Keratinocyte (primary cell): ENCODE measurements at regions not wholly inside any gene's neighbourhood (a gene's known extent, or its start where the extent isn't known, plus 50 kb on each side); places are given as distances from the start of the nearest gene placed in this dataset.

ENCODE experiments used
- DNase-seq: peaks from one replicate; pipeline ENCODE4 v3.0.0-alpha.2; 2011; ENCODE audit warnings: low read depth, missing footprints, low spot score
- FAIRE-seq: peaks from 2 replicates; lab custom pipeline; 2011; peaks lifted over from hg19 to GRCh38; lab: Jason Lieb, UNC
- H2AFZ ChIP-seq: 2 replicates; pipeline ENCODE4 v1.6.0; 2012; ENCODE audit warnings: low read length, control low read depth, inconsistent platforms; ENCODE audit not compliant: control insufficient read depth
- H3K27ac ChIP-seq: 2 replicates; pipeline ENCODE4 v1.5.1; 2011; ENCODE audit warnings: low read length; ENCODE audit not compliant: control insufficient read depth, insufficient read depth
- H3K27me3 ChIP-seq: 3 replicates; pipeline ENCODE4 v1.6.0; 2011; ENCODE audit warnings: low read length; ENCODE audit not compliant: control insufficient read depth, insufficient read depth; ENCODE audit errors: extremely low read depth
- H3K36me3 ChIP-seq, 2 experiments: 2 replicates in 1 of 2; 3 replicates in 1 of 2; pipeline ENCODE4 v1.5.1; 2011; ENCODE audit warnings: low read length in 2 of 2, mild to moderate bottlenecking in 1 of 2; ENCODE audit not compliant: control insufficient read depth in 2 of 2, insufficient read depth in 2 of 2; ENCODE audit errors: extremely low read depth in 1 of 2
- H3K4me1 ChIP-seq: 3 replicates; pipeline ENCODE4 v1.5.1; 2011; ENCODE audit warnings: low read length; ENCODE audit not compliant: control insufficient read depth, insufficient read depth; ENCODE audit errors: extremely low read depth
- H3K4me2 ChIP-seq: 3 replicates; pipeline ENCODE4 v1.6.0; 2011; ENCODE audit warnings: low read depth, low read length; ENCODE audit not compliant: control insufficient read depth, insufficient read depth; ENCODE audit errors: extremely low read depth
- H3K4me3 ChIP-seq, 3 experiments: fragments of 200-600 bp in 1 of 3; sonication (generic) in 1 of 3; 2 replicates in 2 of 3; 3 replicates in 1 of 3; pipeline ENCODE4 v1.5.1; 2011 to 2016; ENCODE audit warnings: low read length in 3 of 3, mild to moderate bottlenecking in 3 of 3, control low read depth in 2 of 3, inconsistent platforms in 1 of 3, low read depth in 1 of 3, mixed read lengths in 1 of 3, mixed run types in 1 of 3, moderate library complexity in 1 of 3; ENCODE audit not compliant: control insufficient read depth in 2 of 3, insufficient read depth in 2 of 3; ENCODE audit errors: extremely low read depth in 1 of 3
- H3K79me2 ChIP-seq: 2 replicates; pipeline ENCODE4 v1.6.0; 2012; ENCODE audit warnings: low read length; ENCODE audit not compliant: control insufficient read depth, insufficient read depth
- H3K9ac ChIP-seq: 3 replicates; pipeline ENCODE4 v1.6.0; 2011; ENCODE audit warnings: low read length; ENCODE audit not compliant: control insufficient read depth, insufficient read depth; ENCODE audit errors: extremely low read depth
- H3K9me1 ChIP-seq: 3 replicates; pipeline ENCODE4 v1.6.0; 2011; ENCODE audit warnings: low read length; ENCODE audit not compliant: control insufficient read depth, insufficient read depth; ENCODE audit errors: extremely low read depth
- H3K9me3 ChIP-seq: 2 replicates; pipeline ENCODE4 v1.5.1; 2012; ENCODE audit warnings: low read depth, low read length; ENCODE audit not compliant: control insufficient read depth
- H4K20me1 ChIP-seq: 3 replicates; pipeline ENCODE4 v1.6.0; 2011; ENCODE audit warnings: low read length; ENCODE audit not compliant: control insufficient read depth, insufficient read depth; ENCODE audit errors: extremely low read depth
- EZH2 ChIP-seq: IDR thresholded peaks from one replicate; pipeline ENCODE4 v1.6.1; 2012; ENCODE audit warnings: inconsistent platforms, mild to moderate bottlenecking, low read length, moderate library complexity
- dilution Hi-C: fragments of 300-500 bp; cut with MboI; formaldehyde crosslinking; loops from one replicate; pipeline ENCODE4 v1.7.0; 2020; ENCODE audit warnings: low sequenced_read_pairs; ENCODE audit not compliant: extremely low pct_ligation_motif_present
- TF ChIP-seq, protein P1 (sequence below), 3 experiments: IDR thresholded peaks in 1 of 3; conservative IDR thresholded peaks in 1 of 3; optimal IDR thresholded peaks in 1 of 3; 2 replicates in 2 of 3; 3 replicates in 1 of 3; pipeline versions ENCODE3 to v1.5.1; 2011; ENCODE audit warnings: low read length in 3 of 3, mild to moderate bottlenecking in 3 of 3, moderate library complexity in 2 of 3, control low read depth in 1 of 3, inconsistent platforms in 1 of 3; ENCODE audit not compliant: insufficient read depth in 2 of 3; ENCODE audit errors: extremely low read depth in 1 of 3

- Histone ChIP-seq H3K9me1 (no peaks in the 10 kb centered on the region), H3K9ac (no peak overlapping the region), H3K79me2 (no peaks in the 10 kb centered on the region), H3K4me1 (no peaks in the 10 kb centered on the region), H3K27ac (no peak overlapping the region), H3K9me3 (no peaks in the 10 kb centered on the region), H4K20me1 (no peaks in the 10 kb centered on the region), H2AFZ (no peak overlapping the region), H3K27me3 (no peaks in the 10 kb centered on the region), H3K4me3 (no peak overlapping the region), H3K36me3 (no peaks in the 10 kb centered on the region), H3K4me2 (no peak overlapping the region)
- no peak for TF ChIP-seq EZH2
- TF ChIP-seq, protein P1, sequence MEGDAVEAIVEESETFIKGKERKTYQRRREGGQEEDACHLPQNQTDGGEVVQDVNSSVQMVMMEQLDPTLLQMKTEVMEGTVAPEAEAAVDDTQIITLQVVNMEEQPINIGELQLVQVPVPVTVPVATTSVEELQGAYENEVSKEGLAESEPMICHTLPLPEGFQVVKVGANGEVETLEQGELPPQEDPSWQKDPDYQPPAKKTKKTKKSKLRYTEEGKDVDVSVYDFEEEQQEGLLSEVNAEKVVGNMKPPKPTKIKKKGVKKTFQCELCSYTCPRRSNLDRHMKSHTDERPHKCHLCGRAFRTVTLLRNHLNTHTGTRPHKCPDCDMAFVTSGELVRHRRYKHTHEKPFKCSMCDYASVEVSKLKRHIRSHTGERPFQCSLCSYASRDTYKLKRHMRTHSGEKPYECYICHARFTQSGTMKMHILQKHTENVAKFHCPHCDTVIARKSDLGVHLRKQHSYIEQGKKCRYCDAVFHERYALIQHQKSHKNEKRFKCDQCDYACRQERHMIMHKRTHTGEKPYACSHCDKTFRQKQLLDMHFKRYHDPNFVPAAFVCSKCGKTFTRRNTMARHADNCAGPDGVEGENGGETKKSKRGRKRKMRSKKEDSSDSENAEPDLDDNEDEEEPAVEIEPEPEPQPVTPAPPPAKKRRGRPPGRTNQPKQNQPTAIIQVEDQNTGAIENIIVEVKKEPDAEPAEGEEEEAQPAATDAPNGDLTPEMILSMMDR (optimal IDR thresholded peaks at IDR 0.05 in 1 of 3, IDR thresholded peaks at IDR 0.05 in 1 of 3, conservative IDR thresholded peaks at IDR 0.05 in 1 of 3; ENCODE audit: extremely low read depth in 1 of 3, insufficient read depth in 2 of 3, low read length in 3 of 3) = no peak
- no peak for FAIRE-seq
- dilution Hi-C loops = no loop called here
- no peak for DNase-seq
Measured at GRCh38 chr3:117476572-117476971, 767.0 kb downstream of the TUSC7 start.

GRCh38 chr3:117477214-117477755 lies 767.7 kb downstream of the TUSC7 start:
- Histone ChIP-seq H3K4me3 (no peak overlapping the region), H3K27me3 (no peaks in the 10 kb centered on the region)

More at GRCh38 chr3:117477214-117477755, 767.7 kb downstream of the TUSC7 start:
- H3K79me2 ChIP-seq = no peaks in the 10 kb centered on the region
- FAIRE-seq = no peak
- no peak for TF ChIP-seq EZH2
- TF ChIP-seq, protein P1 (optimal IDR thresholded peaks at IDR 0.05 in 1 of 3, IDR thresholded peaks at IDR 0.05 in 1 of 3, conservative IDR thresholded peaks at IDR 0.05 in 1 of 3; ENCODE audit: extremely low read depth in 1 of 3, insufficient read depth in 2 of 3, low read length in 3 of 3) = no peak
- no peaks in the 10 kb centered on the region for H3K9me1 ChIP-seq
- no peak overlapping the region for H3K9ac ChIP-seq
- no peak overlapping the region for H3K4me2 ChIP-seq
- H3K36me3 ChIP-seq = no peaks in the 10 kb centered on the region
- no peaks in the 10 kb centered on the region for H3K9me3 ChIP-seq
- H4K20me1 ChIP-seq = no peaks in the 10 kb centered on the region
- dilution Hi-C loops = no loop called here
- H3K27ac ChIP-seq = no peak overlapping the region
- H2AFZ ChIP-seq = no peak overlapping the region
- H3K4me1 ChIP-seq = no peaks in the 10 kb centered on the region
- no peak for DNase-seq
